ENCODE measurements at regions not wholly inside any gene's neighbourhood (a gene's known extent, or its start where the extent isn't known, plus 50 kb on each side); places are given as distances from the start of the nearest gene placed in this dataset.

GRCh38 chr3:107461721-107462120 lies 61.0 kb upstream of the BBX start:
- ChIA-PET POLR2A (no interaction called here), CTCF (ENCODE audit: low intra/inter-chr PET ratio, low total read pairs) (no interaction called here)
- Histone ChIP-seq H3K36me3 (replicated peaks in 1 of 2; ENCODE audit: control insufficient read depth in 1 of 2, insufficient read depth in 2 of 2, low read length in 2 of 2) (no peaks in the 10 kb centered on the region), H3K4me3 (replicated peaks in 1 of 3; ENCODE audit: insufficient read depth in 1 of 3, low read depth in 2 of 3, low read length in 3 of 3) (no peak overlapping the region), H3K9ac (ENCODE audit: insufficient read depth, low read depth, low read length) (no peak overlapping the region), H3K4me1 (ENCODE audit: insufficient read depth, low read length) (no peaks in the 10 kb centered on the region), H3K27me3 (ENCODE audit: control insufficient read depth in 1 of 2, insufficient read depth in 2 of 2, low read length in 2 of 2) (no peaks in the 10 kb centered on the region; a peak in 2 of 5 replicates), H3K79me2 (ENCODE audit: insufficient read depth, low read length) (no peaks in the 10 kb centered on the region), H3K4me2 (ENCODE audit: low read depth, low read length) (no peak overlapping the region), H3K9me3 (ENCODE audit: low read length) (no peaks in the 10 kb centered on the region), H3K27ac (ENCODE audit: extremely low read length, insufficient read depth, low read length) (no peak overlapping the region), H4K20me1 (ENCODE audit: insufficient read depth, low read length) (no peaks in the 10 kb centered on the region), H2AFZ (ENCODE audit: low read length) (no peak overlapping the region)
- DNase-seq (ENCODE audit: low spot score) (no peak), ATAC-seq (no peak), FAIRE-seq (no peak)
- WGBS (ENCODE audit: low lambda C conversion rate) = 46% methylated on average over 5 of the region's 5 CpGs
- intact Hi-C loops (cut with micrococcal nuclease; ENCODE audit: unreplicated experiment) (no loop called here), in situ Hi-C loops (cut with HindIII; ENCODE audit: extremely low pct_ligation_motif_present, low pct_unique_long_range_greater_than_20kb) (no loop called here)
- TF ChIP-seq, protein P1, sequence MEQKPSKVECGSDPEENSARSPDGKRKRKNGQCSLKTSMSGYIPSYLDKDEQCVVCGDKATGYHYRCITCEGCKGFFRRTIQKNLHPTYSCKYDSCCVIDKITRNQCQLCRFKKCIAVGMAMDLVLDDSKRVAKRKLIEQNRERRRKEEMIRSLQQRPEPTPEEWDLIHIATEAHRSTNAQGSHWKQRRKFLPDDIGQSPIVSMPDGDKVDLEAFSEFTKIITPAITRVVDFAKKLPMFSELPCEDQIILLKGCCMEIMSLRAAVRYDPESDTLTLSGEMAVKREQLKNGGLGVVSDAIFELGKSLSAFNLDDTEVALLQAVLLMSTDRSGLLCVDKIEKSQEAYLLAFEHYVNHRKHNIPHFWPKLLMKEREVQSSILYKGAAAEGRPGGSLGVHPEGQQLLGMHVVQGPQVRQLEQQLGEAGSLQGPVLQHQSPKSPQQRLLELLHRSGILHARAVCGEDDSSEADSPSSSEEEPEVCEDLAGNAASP (CRISPR knock-in tag; IDR thresholded peaks at IDR 0.05; ENCODE audit: borderline replicate concordance) = no peak
- no peak for TF ChIP-seq KLF13 (CRISPR knock-in tag; IDR thresholded peaks at IDR 0.05)
- no peak for TF ChIP-seq ZNF547 (CRISPR knock-in tag; IDR thresholded peaks at IDR 0.05)
- no peak for TF ChIP-seq PLRG1 (conservative IDR thresholded peaks at IDR 0.05)
- no peak for TF ChIP-seq NR2F6 (IDR thresholded peaks at IDR 0.05)
- TF ChIP-seq NR2F6 (CRISPR knock-in tag; IDR thresholded peaks at IDR 0.05) = no peak
- no peak for TF ChIP-seq ATF4 (CRISPR knock-in tag; IDR thresholded peaks at IDR 0.05)
- TF ChIP-seq NFIC (IDR thresholded peaks at IDR 0.05; ENCODE audit: low read length) = no peak
- no TSS peak for BruUV-seq (replicated peaks)

GRCh38 chr3:107464037-107464436 lies 58.7 kb upstream of the BBX start:
- CTCF ChIA-PET (ENCODE audit: low intra/inter-chr PET ratio, low total read pairs) = no interaction called here
- in situ Hi-C loops (cut with HindIII; ENCODE audit: extremely low pct_ligation_motif_present, low pct_unique_long_range_greater_than_20kb) (no loop called here), intact Hi-C loops (cut with micrococcal nuclease; ENCODE audit: unreplicated experiment) (no loop called here)
- H3K9ac ChIP-seq (ENCODE audit: insufficient read depth, low read depth, low read length) = no peak overlapping the region
- H4K20me1 ChIP-seq (ENCODE audit: insufficient read depth, low read length) = no peaks in the 10 kb centered on the region
- POLR2A ChIA-PET = no interaction called here
- ATAC-seq = no peak
- H3K4me2 ChIP-seq (ENCODE audit: low read depth, low read length) = no peak overlapping the region
- WGBS (ENCODE audit: low lambda C conversion rate) = 39% methylated on average over 2 of the region's 2 CpGs
- BruUV-seq (replicated peaks) = no TSS peak
- H3K4me1 ChIP-seq (ENCODE audit: insufficient read depth, low read length) = no peaks in the 10 kb centered on the region
- H3K9me3 ChIP-seq (ENCODE audit: low read length) = no peaks in the 10 kb centered on the region
- no peak overlapping the region for H3K27ac ChIP-seq (ENCODE audit: extremely low read length, insufficient read depth, low read length)
- DNase-seq (ENCODE audit: low spot score) = no peak
- H2AFZ ChIP-seq (ENCODE audit: low read length) = no peak overlapping the region
- H3K79me2 ChIP-seq (ENCODE audit: insufficient read depth, low read length) = no peaks in the 10 kb centered on the region
- H3K36me3 ChIP-seq (replicated peaks in 1 of 2; ENCODE audit: control insufficient read depth in 1 of 2, insufficient read depth in 2 of 2, low read length in 2 of 2) = no peaks in the 10 kb centered on the region
- peaks cover 0 to 5% of the 10 kb centered on the region in 2 experiments; a peak in 2 of 5 replicates for H3K27me3 ChIP-seq (ENCODE audit: control insufficient read depth in 1 of 2, insufficient read depth in 2 of 2, low read length in 2 of 2)
- FAIRE-seq = no peak
- H3K4me3 ChIP-seq (replicated peaks in 1 of 3; ENCODE audit: insufficient read depth in 1 of 3, low read depth in 2 of 3, low read length in 3 of 3) = no peak overlapping the region
- TF ChIP-seq HNF4A (CRISPR knock-in tag; IDR thresholded peaks at IDR 0.05) = no peak
- no peak for TF ChIP-seq ZFP1 (CRISPR knock-in tag; IDR thresholded peaks at IDR 0.05)
- TF ChIP-seq ZNF570 (CRISPR knock-in tag; IDR thresholded peaks at IDR 0.05; ENCODE audit: borderline replicate concordance) = no peak
- TF ChIP-seq, protein P2, sequence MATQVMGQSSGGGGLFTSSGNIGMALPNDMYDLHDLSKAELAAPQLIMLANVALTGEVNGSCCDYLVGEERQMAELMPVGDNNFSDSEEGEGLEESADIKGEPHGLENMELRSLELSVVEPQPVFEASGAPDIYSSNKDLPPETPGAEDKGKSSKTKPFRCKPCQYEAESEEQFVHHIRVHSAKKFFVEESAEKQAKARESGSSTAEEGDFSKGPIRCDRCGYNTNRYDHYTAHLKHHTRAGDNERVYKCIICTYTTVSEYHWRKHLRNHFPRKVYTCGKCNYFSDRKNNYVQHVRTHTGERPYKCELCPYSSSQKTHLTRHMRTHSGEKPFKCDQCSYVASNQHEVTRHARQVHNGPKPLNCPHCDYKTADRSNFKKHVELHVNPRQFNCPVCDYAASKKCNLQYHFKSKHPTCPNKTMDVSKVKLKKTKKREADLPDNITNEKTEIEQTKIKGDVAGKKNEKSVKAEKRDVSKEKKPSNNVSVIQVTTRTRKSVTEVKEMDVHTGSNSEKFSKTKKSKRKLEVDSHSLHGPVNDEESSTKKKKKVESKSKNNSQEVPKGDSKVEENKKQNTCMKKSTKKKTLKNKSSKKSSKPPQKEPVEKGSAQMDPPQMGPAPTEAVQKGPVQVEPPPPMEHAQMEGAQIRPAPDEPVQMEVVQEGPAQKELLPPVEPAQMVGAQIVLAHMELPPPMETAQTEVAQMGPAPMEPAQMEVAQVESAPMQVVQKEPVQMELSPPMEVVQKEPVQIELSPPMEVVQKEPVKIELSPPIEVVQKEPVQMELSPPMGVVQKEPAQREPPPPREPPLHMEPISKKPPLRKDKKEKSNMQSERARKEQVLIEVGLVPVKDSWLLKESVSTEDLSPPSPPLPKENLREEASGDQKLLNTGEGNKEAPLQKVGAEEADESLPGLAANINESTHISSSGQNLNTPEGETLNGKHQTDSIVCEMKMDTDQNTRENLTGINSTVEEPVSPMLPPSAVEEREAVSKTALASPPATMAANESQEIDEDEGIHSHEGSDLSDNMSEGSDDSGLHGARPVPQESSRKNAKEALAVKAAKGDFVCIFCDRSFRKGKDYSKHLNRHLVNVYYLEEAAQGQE (IDR thresholded peaks at IDR 0.05; ENCODE audit: borderline replicate concordance in 1 of 2, low read depth in 1 of 2, low read length in 2 of 2) = no peak
- no peak for TF ChIP-seq U2AF2 (IDR thresholded peaks at IDR 0.05; ENCODE audit: low read depth, low read length)
- TF ChIP-seq NFRKB (IDR thresholded peaks at IDR 0.05) = no peak
- no peak for TF ChIP-seq RELA (CRISPR knock-in tag; IDR thresholded peaks at IDR 0.05)
- no peak for TF ChIP-seq ZMYM4 (CRISPR knock-in tag; IDR thresholded peaks at IDR 0.05)
- no peak for TF ChIP-seq ETV5 (CRISPR knock-in tag; IDR thresholded peaks at IDR 0.05; ENCODE audit: borderline replicate concordance)
